NAMALWA (cell line): ENCODE measurements at regions not wholly inside any gene's neighbourhood (a gene's known extent, or its start where the extent isn't known, plus 50 kb on each side); places are given as distances from the start of the nearest gene placed in this dataset.

Experiments used
- DNase-seq: peaks from one replicate; pipeline ENCODE4 v3.0.0-alpha.2; 2015; ENCODE audit warnings: low spot score

DNA sequence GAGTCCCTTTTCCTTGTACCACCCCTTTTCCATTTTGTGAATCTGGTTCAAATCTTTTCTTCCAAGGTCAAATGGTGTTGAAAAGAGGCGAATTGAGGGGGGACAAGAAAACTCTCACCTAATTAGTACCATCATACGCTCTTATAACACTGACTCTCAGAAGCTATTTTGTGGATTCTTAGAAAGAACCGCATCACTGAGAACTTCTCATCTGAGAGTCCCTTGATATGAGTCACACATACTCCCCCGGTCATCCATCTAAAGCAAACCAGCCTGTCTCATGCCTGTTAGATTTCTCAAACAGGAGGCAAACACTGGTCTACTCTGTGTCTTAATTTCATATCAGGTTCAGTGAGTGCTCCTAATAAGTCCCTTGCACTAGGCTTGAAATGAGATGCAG lies 76.5 kb upstream of the SPRED1 start:
- DNase-seq: no peak

DNA sequence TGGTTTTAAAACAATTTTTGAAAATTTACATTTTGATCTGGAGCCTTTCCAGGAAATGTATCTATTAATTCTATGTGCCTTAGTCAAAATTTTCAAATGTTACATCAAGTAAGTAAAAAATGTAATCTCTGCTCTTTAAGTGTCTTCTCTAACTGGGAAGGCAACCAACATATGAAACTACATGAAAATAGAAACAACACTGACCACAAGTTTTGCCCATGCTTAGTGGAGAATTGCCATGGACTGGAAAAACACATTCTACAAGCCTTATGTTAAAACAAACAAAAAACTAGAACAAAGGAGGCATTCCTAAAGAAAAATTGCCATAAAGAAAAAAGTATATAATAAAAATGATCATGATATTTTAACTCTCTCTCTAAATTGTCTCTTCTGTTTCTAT lies 75.9 kb upstream of the SPRED1 start:
- no peak for DNase-seq

DNA sequence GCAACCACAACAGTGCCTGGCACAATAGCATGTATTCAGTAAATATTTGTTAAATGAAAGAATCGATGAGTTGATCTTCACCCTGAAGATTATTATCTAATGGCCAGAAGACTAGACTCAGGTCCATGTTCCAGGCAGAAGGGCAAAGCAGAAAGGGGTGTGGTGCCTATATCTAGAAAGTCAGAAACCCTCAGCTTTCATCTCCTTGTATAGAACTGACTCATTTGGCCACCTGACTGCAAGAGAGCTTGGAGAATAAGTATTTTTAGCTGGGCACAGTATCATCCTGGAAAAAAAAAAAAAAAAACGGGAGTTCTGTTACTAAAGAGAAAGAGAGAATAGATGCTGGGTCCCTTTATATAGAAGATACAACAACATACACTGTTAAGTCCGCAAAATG lies 69.7 kb upstream of the SPRED1 start:
- DNase-seq: no peak

DNA sequence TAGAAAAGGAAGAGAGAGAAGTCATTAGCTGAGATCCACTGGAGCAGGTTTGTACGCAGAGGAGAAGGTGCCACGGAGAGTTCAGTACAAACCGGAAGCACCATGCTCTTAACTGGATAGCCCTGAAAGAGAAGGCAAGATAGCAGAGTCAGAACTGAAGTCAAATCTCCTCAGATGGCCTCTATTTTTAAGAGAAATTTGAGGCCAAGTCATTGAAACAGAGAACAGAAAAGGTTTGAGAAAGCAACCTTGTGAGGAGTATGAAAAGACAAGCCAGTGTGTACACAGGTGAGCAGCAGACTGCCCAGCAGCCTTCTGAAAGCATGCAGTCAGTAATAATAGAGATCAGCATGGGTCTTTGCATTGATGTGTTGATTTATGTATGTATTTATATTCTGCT lies 66.1 kb upstream of the SPRED1 start:
- no peak for DNase-seq

DNA sequence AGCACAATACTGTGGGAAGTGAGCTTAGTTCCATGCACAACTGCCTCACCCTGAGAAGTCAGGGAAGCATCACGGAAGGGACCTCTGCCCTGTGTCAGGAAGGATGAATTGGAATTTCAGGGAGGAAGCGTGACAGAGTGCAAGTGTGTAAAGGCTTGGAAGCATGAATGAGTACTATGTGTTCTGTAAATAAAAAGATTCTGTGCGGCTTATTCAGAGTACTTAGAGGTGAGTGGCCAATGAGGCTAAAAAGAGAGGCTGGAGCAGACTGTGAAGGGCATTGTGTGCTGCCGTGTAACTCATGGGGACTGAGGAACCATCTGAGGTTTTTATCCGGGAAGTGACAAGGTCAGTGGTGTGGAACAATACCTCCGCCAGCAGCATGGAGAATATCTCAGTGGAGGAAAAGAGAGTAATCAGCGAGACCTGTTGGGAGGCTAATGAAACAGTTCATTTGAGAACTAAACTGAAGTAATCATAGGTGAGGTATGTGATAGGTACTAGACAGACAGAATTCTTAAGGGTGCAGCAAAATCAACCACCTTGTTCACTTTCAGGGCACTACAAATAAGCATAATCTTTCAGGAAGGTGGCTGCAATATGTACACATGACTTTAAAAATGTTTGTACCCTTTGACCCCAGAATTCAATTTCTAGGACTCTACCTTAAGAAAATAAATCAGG lies 64.9 kb upstream of the SPRED1 start:
- DNase-seq: no peak

DNA sequence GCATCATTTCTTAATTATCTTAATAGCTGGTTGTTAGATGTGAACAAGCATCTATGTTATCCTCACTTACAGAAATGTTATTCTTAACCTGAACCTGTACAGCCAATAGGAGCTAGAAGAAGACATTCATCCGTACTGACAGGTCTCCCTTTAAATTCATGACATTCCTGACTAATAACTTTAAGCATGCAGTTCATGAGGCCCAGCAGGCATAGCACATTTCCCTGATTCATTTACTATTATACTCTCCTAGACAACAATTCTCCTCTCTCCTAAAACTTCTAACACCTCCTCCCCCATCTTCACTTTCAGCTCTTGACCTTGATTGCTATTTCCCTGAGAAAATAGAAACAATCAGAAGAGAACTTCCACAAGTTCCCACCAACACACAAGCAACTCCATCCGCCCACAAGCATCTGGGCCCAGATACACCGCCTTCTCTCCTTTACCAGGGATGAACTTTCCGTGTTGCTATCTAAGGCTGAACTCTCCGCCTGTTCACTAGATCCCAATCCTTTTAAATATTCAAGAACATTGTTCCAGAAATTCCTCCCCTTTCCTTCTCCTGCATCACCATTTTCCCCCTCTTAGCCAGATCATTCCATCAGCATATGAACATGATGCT lies 62.9 kb upstream of the SPRED1 start:
- DNase-seq: no peak

DNA sequence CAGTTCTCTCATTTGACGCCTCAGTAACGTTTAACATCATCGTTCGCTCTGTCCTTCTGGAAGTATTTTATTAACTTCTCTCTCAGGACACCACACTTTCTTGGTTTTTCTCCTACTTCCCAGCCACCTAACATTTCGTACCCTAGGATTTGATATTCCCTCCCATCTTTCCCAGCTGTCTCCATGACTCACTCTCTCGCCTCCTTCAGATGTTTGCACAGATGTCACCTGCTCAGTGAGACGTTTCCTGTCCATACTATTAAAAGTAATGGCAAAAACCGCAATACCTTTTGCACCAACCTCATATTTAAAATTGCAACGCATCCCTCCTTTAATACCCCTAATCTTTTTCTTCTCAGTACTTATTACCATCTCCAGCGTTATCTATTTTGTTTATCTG lies 62.1 kb upstream of the SPRED1 start:
- peak; percentile 41 for DNase-seq

DNA sequence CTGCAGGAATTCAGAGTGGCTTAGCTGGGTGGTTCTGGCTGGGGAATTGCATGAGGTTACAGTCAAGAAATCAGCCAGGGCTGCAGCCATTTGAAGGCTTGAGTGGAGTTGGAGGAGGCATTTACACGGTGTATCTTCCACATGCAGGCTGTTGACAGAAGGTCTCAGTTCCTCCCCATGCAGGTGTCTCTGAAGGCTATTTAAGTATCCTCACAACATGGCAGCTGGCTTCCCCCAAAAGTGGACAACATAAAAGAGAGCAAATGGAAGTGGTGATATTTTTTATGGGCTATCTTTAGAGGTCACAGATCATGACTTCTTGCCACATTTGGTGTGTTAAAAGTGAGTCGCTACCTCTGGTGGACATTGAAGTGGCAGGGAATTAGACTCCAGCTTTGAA lies 60.1 kb upstream of the SPRED1 start:
- peak; percentile 53 for DNase-seq

DNA sequence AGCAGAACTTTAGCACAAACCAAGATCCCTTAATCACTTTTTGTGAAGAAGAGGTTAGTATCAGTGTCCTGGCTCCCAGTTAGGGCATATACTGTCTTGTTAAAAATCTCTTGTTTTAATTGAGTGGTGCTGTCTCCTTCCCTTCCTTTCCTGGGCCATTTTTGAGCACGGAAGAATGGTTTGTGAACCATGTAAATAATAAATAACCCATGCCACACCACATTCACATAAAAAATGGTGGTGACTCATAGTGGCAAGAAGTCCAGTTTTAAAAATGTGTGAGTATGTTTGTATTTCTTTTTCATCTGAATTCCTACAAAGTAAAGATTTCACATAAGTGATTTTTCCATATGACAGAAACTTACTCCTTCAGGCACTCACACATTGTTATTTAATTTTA lies 59.1 kb upstream of the SPRED1 start:
- DNase-seq: no peak

DNA sequence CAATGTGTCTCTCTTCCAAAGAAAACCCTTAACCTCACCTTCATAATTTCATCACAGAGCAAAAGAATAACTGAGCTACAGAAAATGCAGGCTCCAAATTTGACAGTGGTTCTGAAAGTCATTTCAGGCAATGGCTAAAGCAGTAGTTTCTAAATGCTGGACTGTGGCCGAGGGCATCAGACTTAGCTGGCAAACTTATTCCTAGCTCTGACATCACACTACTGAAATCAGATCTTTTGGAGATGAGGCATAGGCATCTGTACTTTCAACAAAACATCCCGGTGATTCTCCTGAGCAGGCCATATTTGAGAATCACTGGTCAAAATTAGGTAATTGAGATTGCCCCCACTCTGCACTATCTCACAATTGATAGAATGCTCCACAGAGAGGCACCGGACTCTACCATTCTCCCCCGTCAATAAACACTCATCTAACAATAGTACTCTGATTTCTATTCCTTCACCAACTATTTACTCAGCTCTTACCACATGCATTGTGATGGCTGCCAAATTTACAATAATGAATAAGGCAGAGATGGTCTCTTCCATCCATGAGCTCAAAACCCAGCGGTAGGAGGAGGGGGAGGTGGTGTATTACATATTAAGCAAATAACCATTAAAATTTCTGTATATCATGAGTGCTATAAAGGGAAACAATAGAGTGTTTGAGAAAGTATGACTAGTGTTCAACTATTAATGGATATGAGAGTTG lies 57.3 kb upstream of the SPRED1 start:
- DNase-seq: no peak

DNA sequence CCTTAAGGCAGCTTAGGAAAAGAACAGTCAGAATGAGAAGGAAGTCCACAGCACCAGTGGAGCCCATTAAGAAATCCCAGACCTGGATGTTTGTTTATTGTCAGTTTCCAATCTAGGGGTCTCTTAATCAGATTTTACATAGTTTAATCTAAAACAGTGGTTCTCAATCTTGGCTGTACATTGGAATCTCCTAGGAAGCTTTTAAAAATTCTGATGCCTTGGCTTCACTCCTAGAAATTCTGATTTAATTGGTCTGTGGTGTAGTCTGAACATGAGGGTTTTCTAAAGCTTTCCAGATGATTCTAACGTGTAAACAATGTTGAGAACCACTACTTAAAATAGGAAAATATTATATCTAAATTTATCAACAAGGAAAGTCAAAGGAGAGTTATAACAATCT lies 56.6 kb upstream of the SPRED1 start:
- no peak for DNase-seq

DNA sequence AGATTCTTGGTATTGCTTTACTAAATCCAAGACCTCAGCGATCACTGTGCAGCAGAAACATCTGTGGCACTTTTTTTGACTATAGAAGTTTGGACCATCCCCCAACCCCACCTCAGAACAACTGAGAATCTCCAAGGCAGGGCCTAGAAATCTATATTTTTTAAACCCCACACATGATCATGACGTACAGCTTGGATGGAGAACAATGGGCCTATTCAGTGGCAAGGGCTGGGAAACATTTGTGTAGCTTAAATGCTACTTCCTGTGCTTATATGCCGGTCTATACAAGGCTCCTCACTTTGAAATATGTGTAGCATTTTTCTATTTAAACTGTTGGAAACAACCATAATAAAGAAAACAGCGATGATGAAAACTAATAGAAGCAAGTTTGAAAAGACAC lies 55.1 kb upstream of the SPRED1 start:
- DNase-seq: no peak

DNA sequence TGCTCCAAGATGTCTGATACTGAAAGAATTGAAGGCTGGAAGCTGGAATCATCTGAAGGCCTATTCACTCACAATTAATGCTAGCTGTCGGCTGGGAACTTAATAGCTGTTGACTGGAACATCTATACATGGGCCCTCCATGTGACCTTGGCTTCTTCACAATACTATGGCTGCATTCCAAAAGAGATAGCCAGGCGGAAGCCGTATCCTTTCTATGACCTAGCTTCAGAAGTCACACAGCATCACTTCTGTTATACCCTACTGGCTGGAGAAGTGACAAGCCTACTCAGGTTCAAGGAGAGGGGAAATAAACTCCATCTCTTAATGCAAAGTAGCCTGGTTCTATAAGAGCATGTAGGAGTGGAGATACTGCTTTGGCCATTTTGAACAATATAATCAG lies 50.9 kb upstream of the SPRED1 start:
- DNase-seq: no peak

DNA sequence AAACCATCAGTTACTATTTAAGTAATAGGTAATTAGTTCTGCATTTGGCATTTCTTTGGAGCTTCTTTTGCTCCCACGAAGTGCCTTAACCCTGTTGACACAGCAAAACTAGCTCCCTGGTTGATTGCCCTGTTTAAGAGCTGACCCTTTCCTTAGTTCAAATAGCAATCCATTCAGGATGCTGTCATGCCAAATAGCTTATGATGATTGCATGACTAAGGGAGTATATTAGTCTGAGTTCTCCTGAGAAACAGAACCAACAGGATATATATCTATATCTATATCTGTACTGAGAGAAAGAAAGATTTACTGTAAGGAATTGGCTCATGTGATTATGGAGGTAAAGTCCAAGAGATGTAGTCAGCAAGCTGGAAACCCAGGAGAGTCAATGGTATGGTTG lies 50.3 kb upstream of the SPRED1 start:
- DNase-seq: no peak
